ENCODE measurements at regions not wholly inside any gene's neighbourhood (a gene's known extent, or its start where the extent isn't known, plus 50 kb on each side); places are given as distances from the start of the nearest gene placed in this dataset.
"Not testable (repeated sequence)": the region's sequence is repeated elsewhere in the genome, so short reads cannot be mapped to it uniquely, and the experiment has no call there.

DNA sequence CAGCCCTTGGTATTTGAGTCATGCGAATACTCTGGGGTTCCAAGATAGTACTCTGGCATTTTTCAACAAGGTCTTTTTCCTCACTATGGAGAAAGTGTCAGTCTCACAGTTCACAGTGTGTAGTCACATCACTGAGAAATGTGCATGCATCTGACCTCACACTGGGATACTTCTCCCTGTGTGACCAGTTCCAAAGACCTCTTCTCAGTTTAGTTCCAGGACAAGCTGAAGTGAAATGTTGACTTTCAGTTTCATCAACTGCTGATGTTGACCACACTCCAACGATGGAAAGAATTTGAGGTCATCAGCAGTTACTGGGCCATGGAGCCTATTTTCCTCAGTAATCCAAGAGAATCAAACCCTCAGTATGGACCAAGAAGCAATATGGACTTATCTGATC, 55.1 kb upstream of the SOX11 start:
- not testable (repeated sequence) for H3K27me3 Mint-ChIP-seq (ENCODE audit: unreplicated experiment); DNase-seq; H3K9me3 Mint-ChIP-seq (ENCODE audit: unreplicated experiment); H3K27ac Mint-ChIP-seq (ENCODE audit: unreplicated experiment); H3K36me3 Mint-ChIP-seq (ENCODE audit: unreplicated experiment); H3K4me1 Mint-ChIP-seq (ENCODE audit: low read depth, unreplicated experiment); H3K4me3 Mint-ChIP-seq (ENCODE audit: unreplicated experiment)
